ENCODE measurements at regions not wholly inside any gene's neighbourhood (a gene's known extent, or its start where the extent isn't known, plus 50 kb on each side); places are given as distances from the start of the nearest gene placed in this dataset.

DNA sequence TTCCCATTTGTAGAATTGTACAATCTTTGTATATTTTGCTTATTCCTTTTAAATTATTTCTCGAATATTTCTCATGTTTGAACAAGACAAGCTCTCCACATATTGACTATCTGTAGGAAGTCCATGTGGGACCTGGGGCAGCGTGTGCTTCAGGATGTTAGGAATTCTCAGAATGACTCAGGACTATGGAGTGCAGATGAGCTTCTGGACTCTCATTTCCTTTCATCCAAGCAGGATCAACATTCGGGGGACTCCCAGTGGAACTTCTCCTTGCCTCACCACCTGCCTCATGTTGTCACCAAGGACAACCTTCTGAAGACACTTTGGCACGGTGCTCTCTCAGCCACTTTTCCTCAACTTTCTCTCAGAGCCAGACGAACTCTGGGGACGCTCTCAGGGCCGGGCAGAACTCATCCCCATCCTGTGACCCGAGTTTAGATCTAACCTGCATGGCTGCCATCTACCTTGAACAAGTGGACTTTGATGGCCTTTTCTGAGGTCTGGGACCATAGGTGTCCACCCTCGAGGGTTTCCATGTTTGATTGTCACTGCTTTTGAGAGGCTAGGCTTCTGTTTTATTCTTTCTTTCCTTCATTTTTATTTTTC is 441.7 kb downstream of the IRS2 start:
- Histone ChIP-seq H3K4me3 (ENCODE audit: low read depth, low read length) (no peak overlapping the region), H3K36me3 (no peaks in the 10 kb centered on the region), H3K27ac (no peak overlapping the region), H3K9me3 (ENCODE audit: severe bottlenecking) (no peaks in the 10 kb centered on the region), H3K27me3 (ENCODE audit: insufficient read depth, low read depth, severe bottlenecking) (no peaks in the 10 kb centered on the region)
- DNase-seq = no peak
- TF ChIP-seq, protein P1, sequence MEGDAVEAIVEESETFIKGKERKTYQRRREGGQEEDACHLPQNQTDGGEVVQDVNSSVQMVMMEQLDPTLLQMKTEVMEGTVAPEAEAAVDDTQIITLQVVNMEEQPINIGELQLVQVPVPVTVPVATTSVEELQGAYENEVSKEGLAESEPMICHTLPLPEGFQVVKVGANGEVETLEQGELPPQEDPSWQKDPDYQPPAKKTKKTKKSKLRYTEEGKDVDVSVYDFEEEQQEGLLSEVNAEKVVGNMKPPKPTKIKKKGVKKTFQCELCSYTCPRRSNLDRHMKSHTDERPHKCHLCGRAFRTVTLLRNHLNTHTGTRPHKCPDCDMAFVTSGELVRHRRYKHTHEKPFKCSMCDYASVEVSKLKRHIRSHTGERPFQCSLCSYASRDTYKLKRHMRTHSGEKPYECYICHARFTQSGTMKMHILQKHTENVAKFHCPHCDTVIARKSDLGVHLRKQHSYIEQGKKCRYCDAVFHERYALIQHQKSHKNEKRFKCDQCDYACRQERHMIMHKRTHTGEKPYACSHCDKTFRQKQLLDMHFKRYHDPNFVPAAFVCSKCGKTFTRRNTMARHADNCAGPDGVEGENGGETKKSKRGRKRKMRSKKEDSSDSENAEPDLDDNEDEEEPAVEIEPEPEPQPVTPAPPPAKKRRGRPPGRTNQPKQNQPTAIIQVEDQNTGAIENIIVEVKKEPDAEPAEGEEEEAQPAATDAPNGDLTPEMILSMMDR (IDR thresholded peaks at IDR 0.05; ENCODE audit: low read depth, low read length) = no peak

DNA sequence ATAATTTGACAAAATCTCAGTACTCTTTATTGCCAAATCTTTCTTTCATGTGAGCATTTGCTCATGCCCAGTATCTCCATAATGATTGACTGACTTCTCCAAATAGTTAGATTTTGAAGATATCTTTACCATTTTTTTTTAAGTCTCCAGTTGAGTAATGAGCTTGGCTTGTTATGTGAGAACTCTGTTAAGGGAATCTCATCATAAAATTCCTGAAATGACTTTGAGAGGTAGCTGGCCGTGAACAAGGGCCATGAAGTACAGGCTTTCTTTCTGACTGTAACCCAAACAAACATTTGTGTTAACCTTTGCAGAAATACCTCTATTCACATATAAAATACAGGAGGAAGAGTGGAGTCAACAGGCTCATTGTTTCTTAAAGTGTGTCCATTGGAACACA is 449.7 kb downstream of the IRS2 start:
- TF ChIP-seq, protein P1 (IDR thresholded peaks at IDR 0.05; ENCODE audit: low read depth, low read length) = no peak
- Histone ChIP-seq H3K4me3 (ENCODE audit: low read depth, low read length) (no peak overlapping the region), H3K27ac (no peak overlapping the region), H3K36me3 (no peaks in the 10 kb centered on the region), H3K27me3 (ENCODE audit: insufficient read depth, low read depth, severe bottlenecking) (no peaks in the 10 kb centered on the region), H3K9me3 (ENCODE audit: severe bottlenecking) (no peaks in the 10 kb centered on the region)
- DNase-seq = no peak

DNA sequence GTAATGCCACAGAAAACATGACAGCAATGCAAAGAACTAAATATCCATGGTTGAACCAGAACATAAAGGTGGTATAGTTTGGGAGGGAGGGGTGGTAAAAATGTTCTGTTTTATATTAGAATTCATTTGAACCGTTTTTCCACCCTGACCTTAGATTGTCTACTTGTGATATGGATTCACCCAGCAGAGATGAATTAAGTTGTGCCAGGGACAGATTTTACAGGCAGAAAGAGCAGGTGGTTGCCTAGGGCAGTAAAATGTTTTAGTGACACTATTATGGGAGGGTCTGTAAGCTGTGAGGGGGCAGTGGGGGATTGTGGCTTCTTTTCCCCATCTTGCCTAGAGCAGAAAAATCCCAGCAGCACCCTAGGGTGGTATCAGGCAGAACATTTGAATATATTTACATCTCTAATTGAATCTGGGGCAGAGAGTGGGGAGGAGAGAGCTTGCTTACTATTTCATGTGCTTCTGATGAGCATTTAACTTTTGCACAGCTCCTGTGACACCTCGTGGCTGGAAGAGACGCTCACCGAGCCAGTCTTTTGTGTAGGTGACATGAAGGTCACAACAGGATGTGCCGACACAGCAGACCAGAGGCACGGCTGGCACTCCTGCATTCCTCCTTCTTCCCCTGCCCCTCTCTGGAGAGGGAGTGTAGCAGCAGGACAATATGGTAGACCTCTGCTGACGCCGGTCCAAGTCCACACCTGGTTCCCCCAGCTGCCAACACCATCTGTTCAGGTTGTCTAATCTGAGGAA is 452.3 kb downstream of the IRS2 start:
- Histone ChIP-seq H3K4me3 (ENCODE audit: low read depth, low read length) (no peak overlapping the region), H3K27me3 (ENCODE audit: insufficient read depth, low read depth, severe bottlenecking) (no peaks in the 10 kb centered on the region), H3K36me3 (no peaks in the 10 kb centered on the region), H3K27ac (no peak overlapping the region), H3K9me3 (ENCODE audit: severe bottlenecking) (no peaks in the 10 kb centered on the region)
- DNase-seq = peak; percentile 36
- TF ChIP-seq, protein P1 (IDR thresholded peaks at IDR 0.05; ENCODE audit: low read depth, low read length) = no peak

DNA sequence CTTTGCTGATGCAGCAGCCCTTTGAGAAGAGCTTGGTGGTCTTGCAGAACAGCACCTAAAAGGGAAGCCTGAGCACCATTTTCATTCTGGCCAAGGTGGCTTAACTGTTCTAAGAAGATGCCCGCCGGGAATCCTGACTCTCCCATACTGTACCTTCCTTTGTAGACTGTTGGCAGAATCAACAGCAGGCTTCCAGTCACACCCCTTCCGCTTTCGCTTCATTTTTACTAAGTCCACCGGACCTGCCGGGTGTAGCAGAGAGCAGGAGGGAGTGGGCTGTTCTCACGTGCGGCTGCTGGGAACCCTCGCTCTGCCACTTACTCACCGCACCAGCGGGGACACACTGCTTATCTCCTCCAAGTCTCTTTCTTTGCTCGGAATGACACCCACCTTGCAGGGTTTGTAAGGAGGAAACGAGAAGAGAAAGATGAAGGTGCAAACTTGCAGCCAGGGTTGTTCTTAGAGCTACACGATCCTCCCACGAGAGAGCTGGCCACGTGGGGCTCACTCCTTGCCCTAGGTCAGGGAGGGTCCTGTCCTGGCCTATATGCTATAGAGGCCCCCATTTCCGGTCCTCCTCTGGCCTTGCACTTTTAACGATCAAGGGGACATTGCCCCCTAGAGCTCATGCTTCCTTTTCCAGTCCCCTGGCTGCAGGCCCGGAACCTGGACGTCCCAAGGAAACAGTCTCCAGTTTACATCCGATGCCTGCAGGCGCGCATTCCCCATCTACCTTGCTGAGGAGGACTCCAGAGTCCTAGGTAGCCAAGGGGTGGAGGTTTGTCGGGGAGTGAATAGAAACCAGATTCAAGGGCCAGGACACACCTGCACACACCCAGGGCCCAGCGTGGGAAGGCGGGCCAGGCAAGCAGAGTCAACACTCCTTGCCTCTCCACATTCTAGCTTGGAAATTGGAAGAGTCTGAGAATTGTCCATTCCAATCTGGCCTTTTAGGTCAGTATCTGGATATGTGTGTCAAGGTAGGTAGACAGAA is 453.6 kb downstream of the IRS2 start:
- Histone ChIP-seq H3K27me3 (ENCODE audit: insufficient read depth, low read depth, severe bottlenecking) (no peaks in the 10 kb centered on the region), H3K27ac (no peak overlapping the region), H3K4me3 (ENCODE audit: low read depth, low read length) (no peak overlapping the region), H3K36me3 (no peaks in the 10 kb centered on the region), H3K9me3 (ENCODE audit: severe bottlenecking) (no peaks in the 10 kb centered on the region)
- TF ChIP-seq, protein P1 (IDR thresholded peaks at IDR 0.05; ENCODE audit: low read depth, low read length) = no peak
- no peak for DNase-seq

DNA sequence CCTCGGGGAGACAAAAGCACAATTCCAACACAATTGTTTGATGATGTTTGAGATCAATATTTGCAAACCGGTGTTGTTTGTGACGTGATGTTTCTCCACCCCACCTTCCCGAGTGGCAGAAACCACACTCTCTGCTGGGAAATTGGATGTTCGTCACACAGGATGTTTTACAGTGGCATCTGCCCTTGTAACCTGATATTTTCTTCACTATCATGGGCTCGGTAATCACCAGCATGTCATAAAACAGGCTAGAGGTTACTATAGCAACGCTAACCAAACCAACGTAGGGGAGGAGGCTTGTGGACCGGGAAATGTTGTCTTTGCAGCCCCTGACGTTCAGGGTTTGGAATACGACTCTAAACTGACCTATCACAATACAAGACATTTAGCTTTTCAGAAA is 454.5 kb downstream of the IRS2 start:
- DNase-seq = no peak
- H3K36me3 ChIP-seq = no peaks in the 10 kb centered on the region
- H3K27ac ChIP-seq = no peak overlapping the region
- no peaks in the 10 kb centered on the region for H3K9me3 ChIP-seq (ENCODE audit: severe bottlenecking)
- H3K27me3 ChIP-seq (ENCODE audit: insufficient read depth, low read depth, severe bottlenecking) = no peaks in the 10 kb centered on the region
- H3K4me3 ChIP-seq (ENCODE audit: low read depth, low read length) = no peak overlapping the region
- TF ChIP-seq, protein P1 (IDR thresholded peaks at IDR 0.05; ENCODE audit: low read depth, low read length) = no peak
